COR-L47 (cell line): ENCODE measurements at regions not wholly inside any gene's neighbourhood (a gene's known extent, or its start where the extent isn't known, plus 50 kb on each side); places are given as distances from the start of the nearest gene placed in this dataset.

Experiments
- DNase-seq: peaks from one replicate; lab custom pipeline; 2025; lab: John Stamatoyannopoulos, UW

DNA sequence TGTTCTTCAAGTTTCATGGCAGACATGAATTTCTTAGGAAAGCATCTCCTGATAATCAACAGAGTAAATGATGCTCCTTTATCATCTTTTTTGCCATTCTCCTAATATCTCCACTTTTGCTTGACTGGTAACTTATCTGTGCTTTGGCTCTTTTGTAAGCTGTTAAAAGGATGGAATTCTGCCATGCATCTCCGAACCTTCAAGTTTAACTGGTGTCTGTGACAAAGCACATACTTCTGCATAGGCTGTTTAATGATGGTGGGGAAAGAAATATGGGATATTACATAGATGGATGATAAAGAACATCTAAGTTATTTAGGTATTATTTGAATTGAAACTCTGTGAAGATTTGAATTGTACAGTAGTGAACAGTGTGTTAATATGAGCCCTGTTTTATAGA, 866.9 kb upstream of the SLITRK1 start:
- no peak for DNase-seq

DNA sequence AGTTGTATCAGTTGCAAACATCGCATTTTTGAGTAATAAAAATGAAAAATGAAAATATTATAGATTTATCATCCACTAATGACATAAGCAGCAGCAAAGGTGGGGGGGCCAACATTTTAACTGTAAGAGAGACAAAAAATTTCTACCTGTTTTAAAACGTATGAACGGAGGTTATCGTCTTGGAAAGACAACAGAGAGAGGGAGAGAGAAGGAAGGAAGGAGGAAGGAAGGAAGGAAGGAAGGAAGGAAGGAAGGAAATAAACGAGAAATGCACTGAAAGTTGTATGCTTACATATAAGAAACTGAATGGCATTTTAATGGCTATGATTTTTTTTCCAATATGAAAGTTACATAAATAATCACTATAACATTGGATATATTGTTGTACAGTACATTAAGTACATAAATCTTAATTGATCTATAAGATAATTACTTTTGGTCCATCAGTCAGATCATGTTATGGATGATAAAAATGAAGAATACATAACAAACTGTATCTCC, 862.8 kb upstream of the SLITRK1 start:
- DNase-seq = no peak

DNA sequence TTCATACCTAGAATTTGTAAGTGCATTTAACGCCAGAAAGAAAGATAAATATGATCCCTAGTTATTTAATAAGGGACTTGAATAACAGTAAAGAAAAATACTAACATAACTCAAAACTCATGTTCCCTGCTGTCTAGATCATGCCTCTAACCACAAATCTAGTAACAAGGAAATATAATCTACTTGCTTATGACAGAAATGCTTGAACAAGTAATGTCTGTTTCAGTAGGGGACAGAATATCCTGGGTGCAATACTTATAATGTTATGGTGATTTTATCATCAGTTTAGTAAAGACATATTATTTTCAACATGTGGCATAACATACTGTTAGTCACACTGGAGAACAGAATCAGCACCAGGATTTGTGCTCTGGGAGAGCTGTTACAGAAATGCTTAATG, 861.9 kb upstream of the SLITRK1 start:
- no peak for DNase-seq

- no peak for DNase-seq
Observed at GRCh38 chr13:84741253-84741652, 859.0 kb upstream of the SLITRK1 start.

DNA sequence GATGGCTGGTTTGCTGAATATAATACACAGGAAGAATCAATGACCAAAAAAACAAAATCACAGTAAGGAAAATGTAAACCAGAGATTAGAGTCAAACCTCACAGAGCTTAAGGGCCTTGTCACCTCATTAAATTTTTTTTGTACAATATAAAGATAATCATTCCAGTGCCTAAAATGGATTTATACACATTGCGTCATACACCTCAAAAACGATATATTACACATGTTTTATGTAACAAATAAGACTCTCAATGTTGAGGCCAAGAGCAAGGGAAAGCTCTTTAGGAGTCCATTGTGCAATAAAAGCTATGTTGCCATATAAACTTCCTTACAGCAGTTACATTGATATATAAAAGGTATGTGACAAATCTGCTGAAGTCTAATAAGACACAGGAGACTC, 856.7 kb upstream of the SLITRK1 start:
- no peak for DNase-seq

DNA sequence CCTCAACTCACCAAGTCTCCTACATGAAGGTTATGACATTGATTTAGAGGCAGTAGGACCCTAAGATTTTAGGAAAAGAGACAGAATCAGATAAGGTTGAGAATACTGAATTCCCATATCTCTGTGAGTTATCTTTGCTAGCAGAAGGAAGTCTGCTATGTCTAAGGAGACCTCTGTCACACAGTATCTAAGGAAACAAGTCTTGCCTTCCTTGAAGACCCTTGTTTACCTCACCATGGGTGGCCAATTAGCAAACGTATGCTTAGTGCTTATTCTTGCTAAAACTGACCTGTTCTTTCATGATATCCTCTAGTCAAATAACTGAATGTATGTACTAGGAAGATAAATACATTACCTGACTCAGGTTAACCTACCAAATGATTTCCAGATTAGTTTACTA, 855.4 kb upstream of the SLITRK1 start:
- no peak for DNase-seq

DNA sequence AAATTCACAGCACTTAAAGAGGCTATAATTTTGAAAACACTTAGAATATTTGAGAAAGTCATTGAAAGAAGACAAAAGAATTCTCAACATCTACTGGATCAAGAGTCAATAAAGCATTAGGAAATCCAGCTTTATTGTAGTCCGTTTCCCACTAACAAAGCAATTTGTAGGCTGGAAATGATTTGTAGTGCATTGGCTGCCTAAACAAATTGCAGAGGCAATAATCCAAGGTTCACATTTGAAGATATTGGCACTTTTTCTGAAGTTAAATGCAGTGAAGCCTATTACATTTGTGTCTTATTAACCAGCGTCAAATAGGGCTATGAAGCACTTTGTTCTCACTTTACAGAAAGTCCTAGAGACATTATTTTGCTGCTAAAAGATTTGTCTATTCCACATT, 848.1 kb upstream of the SLITRK1 start:
- no peak for DNase-seq

DNA sequence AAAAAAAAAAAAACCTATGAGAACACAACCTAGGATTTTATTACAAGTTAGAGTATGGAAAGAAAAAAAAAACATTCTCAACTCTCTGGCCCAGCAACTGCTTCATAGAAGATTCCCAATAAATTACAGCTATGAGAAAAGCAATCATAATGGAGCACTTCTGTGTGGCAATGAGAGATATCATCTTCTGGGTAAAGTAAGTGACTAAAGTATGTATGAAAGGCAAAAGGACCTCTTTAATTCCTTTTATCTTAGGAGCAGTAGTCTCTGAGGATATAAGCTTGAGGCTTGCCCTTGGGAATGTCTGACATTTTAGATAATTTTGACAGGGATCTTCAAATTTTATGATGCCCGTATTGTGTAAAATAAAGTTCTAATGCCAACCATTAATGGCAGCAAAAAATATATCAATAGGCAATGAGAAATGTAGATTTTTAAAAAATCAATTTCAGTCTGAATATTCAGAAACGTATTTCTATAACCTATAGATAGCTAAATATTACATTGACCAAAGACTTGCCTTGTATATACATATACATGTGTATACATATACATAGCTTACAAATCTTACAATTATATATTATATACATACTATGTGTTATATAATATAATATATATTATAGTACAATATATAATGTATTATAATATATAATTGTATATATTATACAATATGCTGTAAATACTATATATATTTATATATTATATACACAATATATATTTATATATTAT, 823.9 kb upstream of the SLITRK1 start:
- DNase-seq = no peak

DNA sequence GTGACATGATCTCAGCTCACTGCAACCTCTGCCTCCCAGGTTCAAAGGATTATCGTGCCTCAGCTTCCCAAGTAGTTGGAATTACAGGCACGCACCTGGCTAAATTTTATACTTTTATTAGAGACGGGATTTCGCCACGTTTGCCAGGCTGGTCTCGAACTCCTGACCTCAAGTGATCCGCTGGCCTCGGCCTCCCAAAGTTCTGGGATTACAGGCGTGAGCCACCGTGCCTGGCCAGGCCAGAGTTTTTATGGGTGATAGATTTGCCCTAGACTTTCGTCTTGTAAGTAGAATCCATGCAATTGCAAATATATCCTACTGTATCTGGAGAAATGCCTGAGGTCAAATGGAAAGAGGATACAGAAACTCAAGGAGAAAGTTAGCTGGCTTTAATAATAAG, 819.9 kb upstream of the SLITRK1 start:
- DNase-seq = no peak

DNA sequence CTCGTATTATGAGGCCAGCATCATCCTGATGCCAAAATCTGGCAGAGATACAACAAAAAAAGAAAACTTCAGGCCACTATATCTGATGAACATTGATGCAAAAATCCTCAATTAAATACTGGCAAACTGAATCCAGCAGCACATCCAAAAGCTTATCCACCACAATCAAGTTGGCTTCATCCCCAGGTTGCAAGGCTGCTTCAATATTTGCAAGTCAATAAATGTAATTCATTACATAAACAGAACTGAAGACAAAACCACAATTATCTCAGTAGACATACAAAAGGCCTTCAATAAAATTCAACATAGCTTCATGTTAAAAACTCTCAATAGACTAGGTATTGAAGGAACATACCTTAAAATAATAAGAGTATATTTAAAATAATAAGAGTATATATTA, 815.3 kb upstream of the SLITRK1 start:
- peak; percentile 50 for DNase-seq

DNA sequence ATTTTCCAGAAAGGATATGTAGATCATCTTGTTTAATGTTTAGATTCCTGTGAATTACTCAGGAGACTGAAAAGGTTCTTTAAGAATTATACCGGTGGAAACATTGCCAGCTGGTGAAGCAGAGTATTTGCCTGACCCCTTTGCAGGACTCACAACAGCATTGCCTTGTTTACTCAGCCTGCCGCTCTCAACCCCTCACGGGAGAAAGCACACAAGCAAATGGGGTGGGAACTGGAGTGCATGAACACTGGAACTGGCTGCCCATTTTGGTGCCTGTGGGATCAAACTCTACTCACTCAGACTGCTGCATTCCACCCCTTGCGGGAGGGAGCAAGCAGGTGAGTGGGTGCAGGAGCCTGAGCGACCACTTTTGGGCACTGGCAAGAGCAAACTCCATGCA, 804.7 kb upstream of the SLITRK1 start:
- no peak for DNase-seq

GRCh38 chr13:84686458-84686857, 804.2 kb upstream of the SLITRK1 start:
- no peak for DNase-seq

DNA sequence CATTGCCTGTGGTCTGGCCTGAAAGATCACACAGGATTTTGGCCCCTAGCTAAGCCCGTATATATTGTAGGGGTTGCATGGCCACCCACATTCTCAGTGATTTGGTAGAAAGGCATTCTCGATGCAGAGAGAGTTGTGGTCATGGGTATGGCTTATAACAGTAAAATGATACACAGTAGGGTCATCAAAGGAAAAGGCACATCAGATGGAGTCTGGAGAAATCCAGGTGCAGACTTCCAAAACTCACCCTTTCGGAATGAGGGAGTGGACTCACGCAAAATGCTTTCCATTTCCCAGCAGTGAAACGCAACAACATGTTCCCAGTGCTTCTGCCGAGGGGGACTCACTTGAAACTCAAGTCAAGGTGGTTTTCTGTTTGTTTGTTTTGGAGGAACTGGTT, 802.5 kb upstream of the SLITRK1 start:
- no peak for DNase-seq

DNA sequence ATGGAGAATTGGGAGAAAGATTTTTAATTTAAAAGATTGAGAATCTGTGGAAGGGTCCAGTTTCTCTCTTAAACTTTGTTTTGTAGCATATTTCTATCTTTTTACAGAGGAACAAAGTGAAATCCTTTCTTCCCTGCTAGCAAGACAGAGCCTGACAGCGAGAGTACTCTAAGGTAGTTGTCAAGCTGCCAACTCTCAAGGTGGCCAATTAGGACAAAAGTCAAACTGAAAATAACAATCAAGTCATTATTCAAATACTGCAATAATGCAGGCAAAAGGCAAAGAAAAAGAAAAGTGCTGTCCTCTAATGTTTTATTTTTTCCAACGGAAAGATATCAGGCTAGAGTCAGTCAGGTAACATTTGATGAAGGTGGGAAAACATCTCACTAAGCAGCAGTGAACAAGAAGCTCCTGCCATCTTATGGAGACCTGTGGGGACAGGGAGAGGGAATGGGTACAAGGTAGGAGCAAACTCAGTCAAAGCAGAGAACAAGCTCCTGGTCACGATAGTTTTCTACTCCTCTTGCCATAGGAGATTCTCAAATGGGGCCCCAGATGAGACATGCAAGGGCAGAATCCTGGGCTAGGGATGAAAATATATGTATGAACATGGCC, 801.9 kb upstream of the SLITRK1 start:
- DNase-seq = peak; percentile 42

DNA sequence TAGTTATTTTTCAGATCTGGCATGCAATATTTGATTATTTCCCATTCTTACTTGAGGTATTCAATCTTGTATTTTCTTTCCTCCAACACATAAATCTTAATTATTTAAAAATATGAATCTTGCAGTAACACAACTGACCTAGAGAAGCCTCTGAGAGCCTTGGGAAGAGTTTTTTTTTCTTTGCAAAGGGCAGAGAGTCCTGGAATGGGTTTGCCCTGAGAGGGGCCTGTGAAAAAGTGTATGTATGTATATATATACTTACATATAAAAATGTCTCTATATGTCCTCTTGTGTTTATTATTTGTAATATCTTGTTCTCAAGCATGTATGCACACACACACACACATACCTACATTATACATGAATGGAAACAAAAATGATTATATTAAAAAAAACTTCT, 801.2 kb upstream of the SLITRK1 start:
- no peak for DNase-seq

DNA sequence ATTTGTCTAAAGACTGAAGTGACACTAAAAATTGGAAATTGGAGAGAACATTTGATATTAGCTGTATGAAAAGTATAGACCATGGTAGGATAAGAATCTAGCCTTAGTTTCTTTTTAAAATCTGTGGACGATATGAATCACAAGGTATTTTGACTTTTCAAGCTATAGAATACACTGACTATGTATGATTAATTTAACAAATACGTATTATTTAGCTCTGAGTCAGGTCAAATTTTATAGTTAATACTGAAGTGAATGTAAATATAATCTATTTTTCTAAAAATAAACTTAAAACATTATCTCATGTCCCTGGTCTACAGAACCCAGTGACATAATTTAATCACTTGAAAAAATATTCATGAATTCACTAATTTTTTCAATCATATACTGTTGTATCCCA, 795.6 kb upstream of the SLITRK1 start:
- DNase-seq = no peak

DNA sequence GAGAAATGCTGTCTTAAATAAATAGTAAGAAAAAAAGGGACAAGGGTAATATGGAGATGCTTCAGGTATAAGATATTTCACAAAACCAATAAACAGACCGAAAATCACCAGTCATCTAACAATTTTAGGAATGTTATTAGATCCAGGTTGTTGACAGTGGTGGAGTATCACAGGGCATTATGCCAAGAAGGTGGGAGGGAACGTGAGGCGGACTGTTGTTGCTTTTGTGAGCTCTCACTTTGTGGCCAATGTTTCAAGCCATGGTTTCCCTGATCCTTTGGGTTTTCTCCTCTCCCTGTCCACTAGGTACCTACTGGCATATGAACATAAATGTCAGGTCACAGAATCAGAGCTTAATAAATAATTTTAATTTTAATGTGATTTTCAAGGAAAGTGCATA, 790.3 kb upstream of the SLITRK1 start:
- peak; percentile 11 for DNase-seq

DNA sequence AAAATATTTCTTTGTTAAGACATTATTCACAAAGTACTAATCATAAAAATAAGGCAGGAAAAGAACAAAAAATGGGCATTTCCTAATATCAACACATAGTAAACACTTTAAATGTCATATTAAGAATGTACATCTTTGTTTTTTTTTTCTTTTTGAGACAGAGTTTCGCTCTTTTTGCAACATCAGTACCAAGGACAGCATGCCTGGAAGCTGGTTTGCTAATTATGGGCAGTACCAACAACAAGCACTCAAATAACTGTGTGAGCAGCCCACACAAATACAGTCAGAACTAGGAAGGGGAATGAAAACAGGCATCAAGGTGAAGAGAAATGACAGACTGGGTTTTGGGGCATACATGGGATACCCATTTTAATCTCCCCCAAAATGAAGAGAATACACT, 788.0 kb upstream of the SLITRK1 start:
- DNase-seq = no peak

- peak; percentile 30 for DNase-seq
Observed at GRCh38 chr13:84668637-84669036, 786.4 kb upstream of the SLITRK1 start.

GRCh38 chr13:84662491-84662890, 780.2 kb upstream of the SLITRK1 start:
- DNase-seq = no peak

DNA sequence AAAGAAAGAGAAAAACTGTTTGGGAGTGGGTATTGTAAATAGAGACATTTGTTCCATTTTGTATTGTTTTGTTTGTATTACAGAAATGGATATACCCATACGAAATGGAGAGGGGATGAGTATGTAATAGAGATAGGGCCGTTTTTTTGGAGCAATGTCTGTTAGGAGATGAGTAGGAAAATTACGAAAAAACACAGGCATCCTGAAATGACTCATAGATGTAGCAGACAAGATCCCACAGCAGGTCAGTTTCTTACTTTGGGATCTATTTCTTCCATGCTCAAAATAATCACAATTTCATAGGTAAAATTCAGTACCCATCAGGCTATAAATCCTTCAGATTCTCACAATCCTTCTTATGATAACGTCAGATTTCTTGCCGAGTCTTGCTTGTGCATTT, 779.4 kb upstream of the SLITRK1 start:
- no peak for DNase-seq

DNA sequence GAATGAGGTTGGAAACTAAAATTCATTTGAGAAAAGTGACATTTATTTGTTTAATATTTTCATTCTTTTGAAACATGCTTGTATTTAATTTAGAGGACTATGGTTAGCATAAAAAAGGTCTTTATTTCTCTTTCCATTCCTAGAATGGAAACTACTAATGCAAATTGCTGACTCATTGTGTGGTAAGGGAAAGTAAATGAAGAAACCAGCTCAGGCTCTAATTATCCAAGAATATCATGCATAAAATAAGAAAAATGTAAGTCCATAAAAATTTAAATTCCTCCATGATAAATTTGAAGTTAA, 777.0 kb upstream of the SLITRK1 start:
- no peak for DNase-seq

DNA sequence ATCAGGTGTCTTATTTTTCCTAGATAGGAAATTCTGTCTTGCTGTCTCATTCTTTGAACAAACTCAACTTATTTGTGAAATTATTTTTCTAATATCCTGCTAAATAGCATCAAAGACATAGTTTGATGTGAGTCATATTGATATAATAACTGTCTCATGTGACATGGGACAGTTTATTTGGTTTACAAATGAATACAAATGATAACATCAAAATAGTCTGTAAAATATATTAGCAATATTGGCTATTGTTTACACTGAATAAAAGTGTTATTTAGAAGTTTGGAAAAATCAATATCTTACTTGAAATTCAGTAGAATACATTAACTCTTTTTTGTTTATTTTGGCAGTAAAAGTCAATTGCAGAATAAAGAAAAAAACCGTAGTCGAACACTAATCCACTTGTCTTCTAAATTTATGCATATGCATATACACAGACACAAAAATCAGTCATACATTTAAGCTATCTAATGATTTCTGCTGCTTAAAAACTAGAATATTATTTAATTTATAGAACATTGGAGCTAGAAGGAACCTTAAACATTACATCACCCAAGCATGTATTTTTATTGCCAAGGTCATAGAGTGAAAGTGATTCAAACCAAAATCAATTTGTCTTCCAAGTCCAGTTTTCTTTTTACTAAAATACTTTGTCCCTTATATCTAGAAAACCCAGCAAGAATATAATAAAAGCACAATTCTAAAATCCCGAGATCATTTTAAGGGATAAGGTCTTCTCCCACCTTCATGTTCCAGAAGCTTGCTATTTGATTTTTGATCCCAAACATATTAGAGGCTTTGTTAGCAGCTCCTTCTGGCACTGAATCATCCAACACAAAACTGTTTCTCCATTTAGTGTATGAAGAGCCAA, 776.5 kb upstream of the SLITRK1 start:
- no peak for DNase-seq
